ENCODE measurements at regions not wholly inside any gene's neighbourhood (a gene's known extent, or its start where the extent isn't known, plus 50 kb on each side); places are given as distances from the start of the nearest gene placed in this dataset.

GRCh38 chr2:134011936-134012586, 241.8 kb upstream of the MGAT5 start:
- TF ChIP-seq CTCF (conservative IDR thresholded peaks at IDR 0.05; ENCODE audit: low read length) (no peak), EZH2phosphoT487 (IDR thresholded peaks at IDR 0.05; ENCODE audit: borderline replicate concordance) (no peak)

Measured in Loucy (cell line).